Superior temporal gyrus (tissue), 1 donor: ENCODE measurements at regions not wholly inside any gene's neighbourhood (a gene's known extent, or its start where the extent isn't known, plus 50 kb on each side); places are given as distances from the start of the nearest gene placed in this dataset.
"Not testable (repeated sequence)": the region's sequence is repeated elsewhere in the genome, so short reads cannot be mapped to it uniquely, and the experiment has no call there.

Experiments
- DNase-seq: peaks from one replicate; pipeline ENCODE4 v3.0.0-alpha.2; 2016; ENCODE audit errors: extremely low spot score

DNA sequence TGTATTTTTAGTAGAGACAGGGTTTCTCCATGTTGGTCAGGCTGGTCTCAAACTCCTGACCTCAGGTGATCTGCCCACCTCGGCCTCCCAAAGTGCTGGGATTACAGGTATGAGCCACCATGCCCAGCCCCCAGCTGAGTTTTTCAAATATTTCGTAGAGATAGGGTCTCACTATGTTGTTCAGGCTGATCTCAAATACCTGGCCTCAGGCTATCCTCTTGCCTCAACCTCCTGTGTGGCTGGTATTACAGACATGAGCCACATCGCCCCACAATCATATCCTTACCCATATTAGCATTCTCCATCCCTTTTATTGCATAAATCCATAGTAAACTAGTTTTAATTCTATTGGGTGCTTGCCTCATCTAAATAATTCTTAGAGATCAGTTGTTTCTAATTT lies 157.6 kb upstream of the HEY2 start:
- not testable (repeated sequence) for DNase-seq

- no peak for DNase-seq
Measured at GRCh38 chr6:125593746-125594145, 155.7 kb upstream of the HEY2 start.

DNA sequence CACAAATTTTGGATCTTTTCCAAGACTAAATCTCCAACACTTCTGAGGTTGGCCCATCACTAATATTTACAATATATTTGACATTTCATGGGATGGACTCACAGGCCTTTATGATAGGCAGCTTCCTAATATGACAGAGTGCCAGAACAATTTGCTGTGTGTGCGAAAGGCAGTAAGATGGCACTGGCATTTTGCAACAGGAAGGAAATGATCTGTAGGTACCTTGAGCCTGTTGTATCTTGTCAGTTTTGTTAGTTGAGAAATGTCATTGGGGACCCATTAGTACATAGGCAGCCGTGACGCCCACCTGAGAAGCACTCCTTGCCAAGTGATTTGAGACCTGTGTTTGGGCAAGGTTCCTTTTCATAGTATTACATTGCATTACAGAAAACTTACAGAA lies 153.4 kb upstream of the HEY2 start:
- DNase-seq = no peak

GRCh38 chr6:125597411-125598253 lies 151.8 kb upstream of the HEY2 start:
- DNase-seq = no peak

- no peak for DNase-seq
Measured at GRCh38 chr6:125598422-125598821, 151.0 kb upstream of the HEY2 start.

GRCh38 chr6:125604257-125604656 lies 145.2 kb upstream of the HEY2 start:
- no peak for DNase-seq

GRCh38 chr6:125611573-125612344 lies 137.7 kb upstream of the HEY2 start:
- DNase-seq = peak; percentile 73

DNA sequence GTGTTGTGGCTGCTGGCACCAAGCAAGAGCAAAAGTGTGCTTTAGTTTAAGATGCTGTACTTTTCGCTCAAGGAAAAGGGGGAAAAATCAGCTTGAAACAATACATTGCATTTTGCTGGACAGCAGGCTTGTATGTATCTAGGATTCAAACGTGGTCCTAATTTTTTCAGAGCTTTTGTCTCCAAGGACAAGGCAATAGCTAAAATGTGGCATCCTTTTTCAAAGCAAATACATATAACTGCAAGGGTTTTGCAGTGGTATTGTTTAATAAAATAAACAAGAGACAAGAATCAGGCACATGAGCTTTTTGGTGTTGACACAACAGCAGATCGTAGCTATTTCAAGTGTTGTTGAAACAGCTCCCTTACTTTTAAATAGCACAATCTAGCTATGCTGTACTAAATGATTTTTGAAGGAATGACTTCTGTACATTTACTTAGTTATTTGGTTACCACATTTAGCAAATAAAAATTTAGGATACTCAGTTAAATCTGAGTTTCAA lies 137.0 kb upstream of the HEY2 start:
- DNase-seq = peak; percentile 41

GRCh38 chr6:125618629-125619028 lies 130.8 kb upstream of the HEY2 start:
- no peak for DNase-seq

DNA sequence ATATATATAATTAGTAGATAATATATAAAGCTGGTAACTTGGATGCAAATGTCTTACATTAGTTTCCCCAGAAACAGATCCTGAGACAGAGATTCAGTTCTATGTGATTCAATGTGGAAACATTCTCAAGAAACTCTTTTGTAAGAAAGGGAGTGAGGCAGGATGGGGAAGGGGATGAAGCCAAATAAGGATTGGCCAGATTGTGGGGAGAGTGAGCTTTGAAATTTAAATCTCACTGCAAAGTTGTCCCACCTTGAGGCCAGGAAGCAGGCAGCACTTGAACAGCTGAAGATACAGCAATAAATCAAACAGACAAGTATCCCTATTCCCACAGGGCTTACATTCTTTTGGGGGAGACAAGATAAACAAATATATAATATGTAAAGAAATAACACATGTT lies 126.3 kb upstream of the HEY2 start:
- DNase-seq = no peak

DNA sequence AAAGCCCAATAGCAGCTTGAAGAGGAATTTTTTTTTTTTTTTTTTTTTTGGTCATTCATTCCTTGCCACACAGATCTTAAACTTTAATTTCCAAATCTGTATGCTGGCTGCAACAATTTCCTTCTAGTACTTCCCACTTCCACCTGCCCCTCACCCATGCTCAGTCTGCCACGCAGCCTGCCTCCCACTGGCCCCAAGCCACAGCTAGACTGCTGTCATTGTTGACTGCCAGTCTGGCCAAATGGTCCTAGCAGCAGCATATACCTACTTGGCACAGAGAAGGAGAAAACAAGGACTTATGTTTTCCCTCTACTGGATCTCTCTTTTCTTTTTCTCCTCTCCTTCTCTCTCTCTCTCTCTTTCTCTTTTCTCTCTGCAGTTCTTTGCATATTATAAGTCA lies 118.3 kb upstream of the HEY2 start:
- DNase-seq = no peak

GRCh38 chr6:125636011-125636410 lies 113.4 kb upstream of the HEY2 start:
- not testable (repeated sequence) for DNase-seq

- no peak for DNase-seq
Measured at GRCh38 chr6:125636671-125637070, 112.8 kb upstream of the HEY2 start.

GRCh38 chr6:125637207-125637606 lies 112.2 kb upstream of the HEY2 start:
- no peak for DNase-seq

DNA sequence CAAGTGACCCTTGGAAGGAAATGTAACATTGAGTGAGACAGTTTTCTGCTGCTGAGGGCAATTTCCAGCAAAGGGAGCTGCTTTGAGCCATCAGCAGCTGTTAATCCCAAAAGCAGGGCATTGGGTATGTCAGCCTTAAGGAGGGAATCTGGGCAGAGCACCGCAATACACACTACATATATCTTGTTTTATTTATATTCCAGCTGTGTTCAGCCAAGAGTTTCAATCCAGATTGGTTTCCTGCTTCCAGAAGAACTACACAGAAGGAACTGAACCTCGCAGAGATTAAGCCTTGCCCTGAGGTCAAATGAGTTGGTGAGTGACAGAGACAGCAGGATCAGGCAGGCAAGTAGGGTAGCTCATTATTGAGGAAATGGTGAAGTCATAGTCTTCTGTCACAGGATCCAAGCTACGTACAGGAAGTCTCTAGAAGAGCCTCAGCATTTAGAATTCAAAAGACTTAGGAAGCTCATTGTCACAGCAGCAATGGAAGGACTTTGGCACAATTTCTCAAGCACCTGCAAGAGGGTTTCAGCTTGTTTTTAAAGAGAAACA lies 109.9 kb upstream of the HEY2 start:
- no peak for DNase-seq

- no peak for DNase-seq
Measured at GRCh38 chr6:125640441-125641150, 108.8 kb upstream of the HEY2 start.

DNA sequence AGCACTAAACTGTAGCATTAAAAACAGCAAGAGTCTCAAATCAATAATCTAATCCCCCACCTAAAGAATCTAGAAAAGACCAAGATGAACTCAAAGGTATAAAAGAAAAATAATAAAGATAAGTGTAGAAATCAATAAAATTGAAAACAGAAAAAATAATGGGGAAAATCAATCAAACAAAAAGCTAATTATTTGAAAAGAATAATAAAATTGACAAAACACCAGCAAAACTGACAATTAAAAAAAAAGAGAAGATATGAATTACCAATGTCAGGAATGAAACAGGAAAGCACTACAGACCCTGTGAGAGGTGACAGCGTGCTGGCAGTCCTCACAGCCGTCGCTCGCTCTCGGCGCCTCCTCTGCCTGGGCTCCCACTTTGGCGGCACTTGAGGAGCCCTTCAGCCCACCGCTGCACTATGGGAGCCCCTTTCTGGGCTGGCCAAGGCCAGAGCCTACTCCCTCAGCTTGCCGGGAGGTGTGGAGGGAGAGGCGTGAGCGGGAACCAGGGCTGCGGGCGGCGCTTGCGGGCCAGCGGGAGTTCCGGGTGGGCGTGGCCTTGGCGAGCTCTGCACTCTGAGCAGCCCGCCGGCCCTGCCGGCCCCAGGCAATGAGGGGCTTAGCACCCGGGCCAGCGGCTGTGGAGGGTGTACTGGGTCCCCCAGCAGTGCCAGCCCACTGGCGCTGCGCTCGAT lies 105.3 kb upstream of the HEY2 start:
- not testable (repeated sequence) for DNase-seq

DNA sequence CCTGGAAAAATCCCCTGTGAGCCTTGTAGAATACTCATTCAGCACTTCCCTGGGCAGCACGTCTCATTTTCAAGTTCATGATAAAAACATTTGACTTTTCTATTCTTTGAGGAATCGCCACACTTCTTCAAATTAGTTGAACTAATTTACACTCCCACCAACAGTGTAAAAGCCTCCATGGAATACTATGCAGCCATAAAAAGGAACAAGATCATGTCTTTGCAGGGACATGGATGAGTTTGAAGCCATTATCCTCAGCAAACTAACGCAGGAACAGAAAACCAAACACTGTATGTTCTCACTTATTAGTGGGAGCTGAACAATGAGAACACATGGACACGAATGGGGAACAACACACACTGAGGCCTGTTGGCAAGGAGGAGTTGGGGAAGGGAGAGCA lies 102.0 kb upstream of the HEY2 start:
- no peak for DNase-seq

- DNase-seq = not testable (repeated sequence)
Measured at GRCh38 chr6:125653752-125654151, 95.7 kb upstream of the HEY2 start.

DNA sequence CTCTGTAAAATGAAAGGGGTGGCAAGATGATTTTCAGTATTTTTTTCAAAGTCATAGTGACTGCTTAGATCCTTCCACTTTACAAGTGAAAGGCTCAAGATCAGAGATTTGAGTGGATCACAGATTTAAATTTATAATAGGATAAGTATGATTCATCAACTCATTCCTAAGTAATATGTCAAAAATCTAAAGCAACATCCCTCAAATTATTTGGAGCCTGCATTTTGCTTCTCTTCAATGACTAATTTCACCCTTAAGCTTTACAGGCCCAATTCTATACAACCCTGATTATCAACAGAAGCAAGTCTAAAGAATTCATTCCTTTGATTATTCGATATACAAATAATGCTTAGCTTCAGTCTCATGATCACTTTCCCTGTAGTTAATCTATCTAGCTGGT lies 93.9 kb upstream of the HEY2 start:
- DNase-seq = no peak

DNA sequence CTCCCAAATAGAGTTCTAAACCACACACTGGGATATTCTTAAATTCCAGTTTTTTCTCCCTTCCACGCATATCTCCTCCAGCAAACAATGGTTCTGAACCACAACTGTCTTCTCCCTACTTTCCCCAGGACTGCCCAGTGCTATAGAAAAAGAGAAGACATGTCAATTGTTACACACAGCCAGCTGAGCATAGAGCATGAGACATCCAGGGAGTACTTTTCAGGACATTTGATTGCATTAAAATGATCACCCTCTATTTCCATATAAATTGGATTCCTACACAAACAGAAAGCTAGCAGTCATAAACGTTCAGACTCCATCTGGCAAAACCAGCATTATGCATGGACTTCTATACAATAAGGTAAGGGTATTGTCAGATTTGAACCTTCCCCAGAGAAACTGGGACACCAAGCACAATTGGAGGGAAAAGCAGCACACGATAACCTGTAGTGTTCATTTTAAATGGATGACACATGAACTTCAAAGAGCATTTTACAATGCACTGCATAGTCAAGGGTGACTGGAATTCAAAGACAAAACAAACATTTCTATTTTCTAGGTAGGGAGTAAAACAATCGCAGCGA lies 93.1 kb upstream of the HEY2 start:
- DNase-seq = no peak
